Upper lobe of left lung (tissue), 6 donors: ENCODE measurements at regions not wholly inside any gene's neighbourhood (a gene's known extent, or its start where the extent isn't known, plus 50 kb on each side); places are given as distances from the start of the nearest gene placed in this dataset.

Experiments
- ATAC-seq, 2 donors: fragments of 200-7000 bp; cut with Tn5 transposase; one replicate each; pipeline ENCODE4 v1.9.1; 2022; ENCODE audit warnings: mild to moderate bottlenecking in 2 of 2, moderate library complexity in 2 of 2; ENCODE audit not compliant: low FRiP score in 2 of 2
- DNase-seq, 2 donors: peaks; one replicate each; pipeline ENCODE4 v3.0.0-alpha.2; 2019 to 2020
- H3K27ac ChIP-seq, 4 donors: fragments of 200-600 bp; sonication (generic); one replicate each; pipeline ENCODE4 v1.5.1; 2016 to 2019
- H3K27me3 ChIP-seq, 4 donors: fragments of 200-600 bp; sonication (generic); one replicate each; pipeline ENCODE4 v1.5.1; 2017 to 2019
- H3K36me3 ChIP-seq, 4 donors: fragments of 200-600 bp; sonication (generic); one replicate each; pipeline ENCODE4 v1.5.1; 2016 to 2019
- H3K4me1 ChIP-seq, 4 donors: fragments of 200-600 bp; sonication (generic); one replicate each; pipeline ENCODE4 v1.5.1; 2018 to 2019
- H3K4me3 ChIP-seq, 4 donors: fragments of 200-600 bp; sonication (generic); one replicate each; pipeline ENCODE4 v1.5.1; 2017 to 2019; ENCODE audit warnings: mild to moderate bottlenecking in 2 of 4, moderate library complexity in 1 of 4
- H3K9me3 ChIP-seq, 4 donors: fragments of 200-600 bp; sonication (generic); one replicate each; pipeline ENCODE4 v1.5.1; 2018 to 2019
- EP300 ChIP-seq, 4 donors: sonication (generic); formaldehyde crosslinking; IDR thresholded peaks; one replicate each; pipeline ENCODE4 v1.5.1; 2017; ENCODE audit warnings: antibody characterized with exemption in 4 of 4, control low read depth in 2 of 4
- POLR2A ChIP-seq, 4 donors: fragments of 450-650 bp; IDR thresholded peaks; one replicate each; pipeline ENCODE4 v1.5.1; 2016 to 2017; ENCODE audit warnings: antibody characterized with exemption in 4 of 4, mild to moderate bottlenecking in 2 of 4
- POLR2AphosphoS5 ChIP-seq, 2 donors: sonication (generic); formaldehyde crosslinking; IDR thresholded peaks; one replicate each; pipeline ENCODE4 v1.5.1; 2017; ENCODE audit warnings: antibody characterized with exemption in 2 of 2
- WGBS, 2 donors: methylation state at CpG; one replicate each; pipeline ENCODE4 v1.1.5; 2017 to 2018; 5-methylcytosine and 5-hydroxymethylcytosine counted together
- TF ChIP-seq, protein P1 (sequence below), 6 experiments: fragments of 450-650 bp in 4 of 6; fragments of 200-600 bp in 2 of 6; sonication (generic) in 2 of 6; IDR thresholded peaks; one replicate each; pipeline ENCODE4 v1.5.1; 2016 to 2019; ENCODE audit warnings: antibody characterized with exemption in 6 of 6
- donor health status: DM: no; HTN: no; CAD: no; lungs with moderate emphysema.
- donor health status: DM: no; HTN: yes; CAD: no; lungs with severe emphysema.

DNA sequence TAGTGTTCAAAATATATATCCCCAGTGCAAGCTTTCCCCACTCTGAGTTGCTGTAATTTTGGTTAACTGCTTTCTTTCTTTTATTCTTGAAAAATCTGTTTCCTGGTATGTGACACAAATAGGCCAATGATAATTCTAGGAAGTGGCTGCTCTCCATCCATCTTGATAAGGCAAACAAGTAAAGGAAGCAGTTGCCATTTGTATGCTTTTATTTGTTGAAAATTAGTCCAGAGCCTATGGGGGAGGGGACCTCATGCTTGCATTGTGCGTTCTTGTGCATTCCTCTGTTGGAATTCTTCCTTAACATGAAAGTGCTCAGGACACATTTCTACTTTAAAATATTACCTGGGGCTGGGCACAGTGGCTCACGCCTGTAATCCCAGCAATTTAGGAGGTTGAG is 111.2 kb upstream of the FSHR start:
- Histone ChIP-seq H3K27ac (peak overlapping the region in 3 of 4 donors; percentile 10 to 38 (median 23)), H3K4me1 (no peaks in the 10 kb centered on the region), H3K27me3 (no peaks in the 10 kb centered on the region), H3K4me3 (no peak overlapping the region), H3K9me3 (no peaks in the 10 kb centered on the region), H3K36me3 (no peaks in the 10 kb centered on the region)
- WGBS, 2 donors: 48 to 66% methylated on average over 2 of the region's 2 CpGs
- no peak for TF ChIP-seq POLR2AphosphoS5 (IDR thresholded peaks at IDR 0.05)
- TF ChIP-seq, protein P1, sequence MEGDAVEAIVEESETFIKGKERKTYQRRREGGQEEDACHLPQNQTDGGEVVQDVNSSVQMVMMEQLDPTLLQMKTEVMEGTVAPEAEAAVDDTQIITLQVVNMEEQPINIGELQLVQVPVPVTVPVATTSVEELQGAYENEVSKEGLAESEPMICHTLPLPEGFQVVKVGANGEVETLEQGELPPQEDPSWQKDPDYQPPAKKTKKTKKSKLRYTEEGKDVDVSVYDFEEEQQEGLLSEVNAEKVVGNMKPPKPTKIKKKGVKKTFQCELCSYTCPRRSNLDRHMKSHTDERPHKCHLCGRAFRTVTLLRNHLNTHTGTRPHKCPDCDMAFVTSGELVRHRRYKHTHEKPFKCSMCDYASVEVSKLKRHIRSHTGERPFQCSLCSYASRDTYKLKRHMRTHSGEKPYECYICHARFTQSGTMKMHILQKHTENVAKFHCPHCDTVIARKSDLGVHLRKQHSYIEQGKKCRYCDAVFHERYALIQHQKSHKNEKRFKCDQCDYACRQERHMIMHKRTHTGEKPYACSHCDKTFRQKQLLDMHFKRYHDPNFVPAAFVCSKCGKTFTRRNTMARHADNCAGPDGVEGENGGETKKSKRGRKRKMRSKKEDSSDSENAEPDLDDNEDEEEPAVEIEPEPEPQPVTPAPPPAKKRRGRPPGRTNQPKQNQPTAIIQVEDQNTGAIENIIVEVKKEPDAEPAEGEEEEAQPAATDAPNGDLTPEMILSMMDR (IDR thresholded peaks at IDR 0.05): no peak
- TF ChIP-seq EP300 (IDR thresholded peaks at IDR 0.05): no peak
- no peak for TF ChIP-seq POLR2A (IDR thresholded peaks at IDR 0.05)
- ATAC-seq: no peak
- no peak for DNase-seq

DNA sequence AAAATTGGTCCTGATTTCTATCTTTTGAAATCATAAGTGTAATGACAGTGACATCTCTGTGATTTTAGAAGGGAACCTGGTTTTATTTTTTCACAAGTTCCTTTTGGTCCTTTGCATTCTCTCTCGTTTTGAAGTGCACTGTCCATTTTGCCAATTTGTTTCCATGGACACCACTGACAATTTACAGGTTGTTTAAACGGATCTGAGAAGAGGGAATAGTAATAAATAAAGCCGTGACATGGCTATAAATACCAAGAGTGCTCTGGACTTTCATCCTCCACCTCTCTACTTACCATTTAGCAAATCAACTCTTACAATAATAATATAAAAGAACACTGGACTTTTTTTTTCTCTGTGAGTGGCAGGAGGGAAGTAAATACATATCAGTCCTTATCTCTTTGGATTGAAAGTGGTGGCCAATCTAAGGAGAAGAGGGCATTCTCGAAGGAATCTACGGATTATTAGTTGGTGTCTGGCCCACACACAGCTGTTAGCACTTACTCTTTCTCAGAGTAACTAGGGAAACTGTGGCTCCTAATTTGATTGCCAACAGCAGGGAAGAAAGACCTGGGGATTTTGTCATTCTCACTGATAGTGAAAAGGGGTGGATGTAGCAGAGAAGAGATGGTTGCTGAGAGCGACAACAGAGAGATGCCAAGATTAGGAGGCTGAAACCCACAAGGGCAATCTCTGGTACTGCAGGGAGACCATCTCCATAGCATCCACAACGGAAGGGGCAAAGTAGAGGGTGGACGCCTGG is 108.7 kb upstream of the FSHR start:
- DNase-seq: no peak
- WGBS, 2 donors: 55 to 62% methylated on average over 8 of the region's 8 CpGs
- H3K9me3 ChIP-seq: no peaks in the 10 kb centered on the region

DNA sequence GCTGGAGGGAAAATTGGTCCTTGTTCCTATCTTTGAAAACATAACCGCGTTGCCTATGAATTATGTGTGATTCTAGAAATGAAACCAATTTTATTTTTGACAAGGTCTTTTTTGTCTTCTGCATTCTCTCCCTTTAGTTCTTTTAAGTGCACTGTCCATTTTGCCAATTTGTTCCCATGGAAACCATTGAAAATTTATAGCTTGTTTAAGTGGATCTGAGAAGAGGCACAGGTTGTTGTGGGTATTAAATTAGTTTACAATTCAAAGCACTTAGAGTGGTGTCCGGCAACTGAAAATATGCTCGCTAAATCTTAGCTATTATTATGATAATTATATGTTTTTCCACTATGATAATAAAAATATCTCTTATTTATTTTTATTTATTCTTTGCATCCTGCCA is 107.5 kb upstream of the FSHR start:
- no peaks in the 10 kb centered on the region for H3K4me1 ChIP-seq
- ATAC-seq: no peak
- H3K9me3 ChIP-seq: no peaks in the 10 kb centered on the region
- no peak overlapping the region for H3K4me3 ChIP-seq
- no peak for DNase-seq
- H3K36me3 ChIP-seq: no peaks in the 10 kb centered on the region
- 92 to 94% methylated on average over 4 of the region's 4 CpGs for WGBS, 2 donors
- no peak overlapping the region for H3K27ac ChIP-seq
- no peaks in the 10 kb centered on the region for H3K27me3 ChIP-seq
- no peak for TF ChIP-seq POLR2A (IDR thresholded peaks at IDR 0.05)
- TF ChIP-seq, protein P1 (IDR thresholded peaks at IDR 0.05): no peak
- TF ChIP-seq EP300 (IDR thresholded peaks at IDR 0.05): no peak
- TF ChIP-seq POLR2AphosphoS5 (IDR thresholded peaks at IDR 0.05): no peak

More for the DNA sequence above, 108.7 kb upstream of the FSHR start:
- H3K27me3 ChIP-seq: no peaks in the 10 kb centered on the region
- TF ChIP-seq POLR2A (IDR thresholded peaks at IDR 0.05): no peak
- no peak for TF ChIP-seq POLR2AphosphoS5 (IDR thresholded peaks at IDR 0.05)
- TF ChIP-seq, protein P1 (IDR thresholded peaks at IDR 0.05): no peak
- TF ChIP-seq EP300 (IDR thresholded peaks at IDR 0.05): no peak
- no peaks in the 10 kb centered on the region for H3K36me3 ChIP-seq
- no peak overlapping the region for H3K27ac ChIP-seq
- H3K4me1 ChIP-seq: no peaks in the 10 kb centered on the region
- ATAC-seq: no peak
- H3K4me3 ChIP-seq: no peak overlapping the region

DNA sequence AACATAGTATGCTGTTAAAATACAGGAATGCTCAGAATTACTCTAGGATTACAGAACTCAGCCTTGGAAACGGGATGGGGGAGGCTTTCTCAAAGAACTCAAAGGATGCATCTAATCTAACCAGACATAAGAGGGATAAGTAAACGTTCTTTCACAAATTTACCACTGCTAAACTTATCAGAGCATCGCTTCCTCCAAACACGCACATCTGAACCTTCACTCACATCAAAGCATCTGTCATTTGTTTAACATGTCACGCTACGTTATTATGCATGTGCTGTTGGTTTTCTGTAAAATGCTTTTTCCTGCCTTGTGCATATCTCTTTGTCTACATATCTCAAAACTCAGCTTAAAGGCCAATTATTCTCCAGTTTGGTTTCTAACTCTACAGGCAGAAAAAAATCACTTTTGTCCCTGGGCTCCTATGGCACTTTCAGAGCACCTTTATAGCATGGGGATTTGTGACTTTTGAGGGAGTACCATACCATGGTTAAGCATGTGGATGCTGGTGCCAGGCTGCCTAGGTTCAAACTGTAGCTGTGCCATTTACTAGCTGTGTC is 106.7 kb upstream of the FSHR start:
- ATAC-seq (no peak), DNase-seq (no peak)
- TF ChIP-seq, protein P1 (IDR thresholded peaks at IDR 0.05): no peak
- no peak for TF ChIP-seq EP300 (IDR thresholded peaks at IDR 0.05)
- no peak for TF ChIP-seq POLR2AphosphoS5 (IDR thresholded peaks at IDR 0.05)
- TF ChIP-seq POLR2A (IDR thresholded peaks at IDR 0.05): no peak
- Histone ChIP-seq H3K27ac (no peak overlapping the region), H3K4me3 (no peak overlapping the region), H3K36me3 (no peaks in the 10 kb centered on the region), H3K27me3 (no peaks in the 10 kb centered on the region), H3K9me3 (no peaks in the 10 kb centered on the region), H3K4me1 (no peaks in the 10 kb centered on the region)
- 42 to 65% methylated on average over 6 of the region's 6 CpGs for WGBS, 2 donors

DNA sequence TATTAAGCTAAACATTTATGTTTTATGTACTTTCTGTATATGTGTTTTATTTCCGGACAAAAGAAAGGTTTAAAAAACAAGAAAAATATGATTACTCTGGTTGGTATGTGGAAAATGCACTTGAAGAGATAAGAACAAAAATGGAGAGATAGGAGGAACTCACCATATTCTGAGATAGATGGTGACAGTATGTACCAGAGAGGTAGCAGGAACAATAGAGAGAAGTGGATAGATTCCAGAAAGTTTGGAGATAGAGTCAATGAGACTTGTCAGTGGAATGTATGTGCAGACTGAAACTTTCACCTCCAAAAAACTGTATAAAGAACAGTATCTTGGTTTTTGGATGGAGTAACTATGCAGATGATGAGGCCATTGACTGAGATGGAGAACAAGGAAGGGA is 105.6 kb upstream of the FSHR start:
- no peak for TF ChIP-seq POLR2AphosphoS5 (IDR thresholded peaks at IDR 0.05)
- DNase-seq: no peak
- H3K9me3 ChIP-seq: no peaks in the 10 kb centered on the region
- H3K4me3 ChIP-seq: no peak overlapping the region
- no peaks in the 10 kb centered on the region for H3K27me3 ChIP-seq
- 66 to 84% methylated on average over 1 of the region's 1 CpG for WGBS, 2 donors
- H3K36me3 ChIP-seq: no peaks in the 10 kb centered on the region
- H3K27ac ChIP-seq: no peak overlapping the region
- ATAC-seq: no peak
- H3K4me1 ChIP-seq: no peaks in the 10 kb centered on the region
